HG03139 (cell line): ENCODE measurements at regions not wholly inside any gene's neighbourhood (a gene's known extent, or its start where the extent isn't known, plus 50 kb on each side); places are given as distances from the start of the nearest gene placed in this dataset.
"Not testable (repeated sequence)": the region's sequence is repeated elsewhere in the genome, so short reads cannot be mapped to it uniquely, and the experiment has no call there.

ENCODE experiments used
- ATAC-seq: cut with Tn5 transposase; IDR thresholded peaks from one replicate; pipeline ENCODE4 v1.9.1; 2021; ENCODE audit not compliant: unreplicated experiment

GRCh38 chr16:86224126-86224525 is 286.2 kb upstream of the FOXF1 start:
- no peak for ATAC-seq

DNA sequence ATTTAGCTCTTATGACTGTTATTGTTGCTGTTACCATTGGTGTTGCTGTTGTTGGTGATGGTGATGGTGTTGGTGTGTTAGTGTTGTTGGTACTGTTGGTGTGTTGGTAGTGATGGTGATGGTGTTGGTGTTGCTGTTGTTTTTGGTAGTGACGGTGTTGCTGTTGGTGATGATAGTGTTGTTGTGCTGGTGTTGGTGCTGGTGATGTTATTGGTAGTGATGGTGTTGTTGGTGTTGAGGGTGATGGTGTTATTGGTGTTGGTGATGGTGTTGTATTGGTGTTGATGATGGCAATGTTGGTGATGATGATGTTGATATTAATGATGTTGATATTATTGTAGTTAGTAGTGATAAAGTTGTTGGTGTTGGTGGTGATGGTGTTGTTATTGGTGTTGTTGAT is 285.7 kb upstream of the FOXF1 start:
- ATAC-seq: no peak

- no peak for ATAC-seq
These were observed 284.4 kb upstream of the FOXF1 start for GRCh38 chr16:86225905-86226371.

- no peak for ATAC-seq
These were observed 283.3 kb upstream of the FOXF1 start for GRCh38 chr16:86227041-86227440.

GRCh38 chr16:86227801-86228200 is 282.5 kb upstream of the FOXF1 start:
- ATAC-seq: no peak

GRCh38 chr16:86228713-86229112 is 281.6 kb upstream of the FOXF1 start:
- ATAC-seq: no peak

DNA sequence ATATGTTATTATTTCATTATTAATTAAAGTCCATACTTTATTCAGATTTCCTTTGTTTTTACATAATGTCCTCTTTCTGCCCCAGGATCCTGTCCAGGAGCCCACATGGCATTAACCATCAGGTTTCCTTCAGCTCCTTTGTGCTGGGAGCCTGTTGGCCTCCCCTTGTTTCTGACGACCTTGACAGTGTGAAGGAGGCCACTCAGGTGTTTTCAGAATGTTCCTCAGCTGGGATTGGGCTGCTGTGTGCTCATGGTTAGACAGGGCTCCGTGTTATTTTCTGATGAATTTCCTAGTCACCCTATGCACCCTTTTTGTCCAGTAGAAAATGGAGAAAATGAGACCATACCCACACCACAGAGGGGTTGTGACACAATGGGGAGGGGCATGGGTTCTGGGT is 281.0 kb upstream of the FOXF1 start:
- no peak for ATAC-seq

DNA sequence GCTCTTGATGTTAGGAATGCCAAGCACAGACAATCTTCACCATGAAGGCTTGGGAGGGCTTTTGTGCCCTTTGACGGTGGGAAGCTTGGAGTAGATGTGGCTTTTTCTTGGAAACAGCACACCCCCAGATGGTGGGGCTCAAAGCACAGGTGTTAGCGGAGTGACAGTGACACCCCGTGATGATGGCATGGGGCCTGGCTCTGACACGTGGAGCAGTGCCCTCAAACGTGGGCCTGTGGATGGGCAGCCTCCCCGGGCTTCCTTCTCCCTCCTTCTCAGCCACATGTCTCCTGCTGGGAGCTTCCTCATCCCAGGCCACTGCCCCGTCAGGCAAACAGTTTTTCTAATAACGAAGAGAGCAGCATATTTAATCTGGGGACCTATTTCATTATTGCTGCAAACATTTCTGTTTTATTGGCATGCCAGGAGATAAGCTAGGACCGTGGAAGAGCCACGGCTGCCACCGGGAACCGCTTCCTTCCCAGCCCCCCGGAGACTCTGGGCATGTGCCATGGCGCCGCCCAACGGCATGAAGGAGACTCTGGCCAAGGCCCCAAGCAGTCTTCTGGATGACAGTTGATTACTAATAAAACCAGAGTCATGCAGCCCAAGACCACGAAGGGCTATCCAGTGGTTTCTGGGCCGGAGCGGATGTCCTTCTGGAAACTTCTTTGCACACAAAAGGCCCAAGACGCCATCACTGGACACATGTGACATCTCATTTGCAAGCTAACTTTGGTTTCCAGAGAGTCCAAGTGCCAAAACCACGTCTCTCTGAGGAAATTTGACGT is 280.3 kb upstream of the FOXF1 start:
- no peak for ATAC-seq

DNA sequence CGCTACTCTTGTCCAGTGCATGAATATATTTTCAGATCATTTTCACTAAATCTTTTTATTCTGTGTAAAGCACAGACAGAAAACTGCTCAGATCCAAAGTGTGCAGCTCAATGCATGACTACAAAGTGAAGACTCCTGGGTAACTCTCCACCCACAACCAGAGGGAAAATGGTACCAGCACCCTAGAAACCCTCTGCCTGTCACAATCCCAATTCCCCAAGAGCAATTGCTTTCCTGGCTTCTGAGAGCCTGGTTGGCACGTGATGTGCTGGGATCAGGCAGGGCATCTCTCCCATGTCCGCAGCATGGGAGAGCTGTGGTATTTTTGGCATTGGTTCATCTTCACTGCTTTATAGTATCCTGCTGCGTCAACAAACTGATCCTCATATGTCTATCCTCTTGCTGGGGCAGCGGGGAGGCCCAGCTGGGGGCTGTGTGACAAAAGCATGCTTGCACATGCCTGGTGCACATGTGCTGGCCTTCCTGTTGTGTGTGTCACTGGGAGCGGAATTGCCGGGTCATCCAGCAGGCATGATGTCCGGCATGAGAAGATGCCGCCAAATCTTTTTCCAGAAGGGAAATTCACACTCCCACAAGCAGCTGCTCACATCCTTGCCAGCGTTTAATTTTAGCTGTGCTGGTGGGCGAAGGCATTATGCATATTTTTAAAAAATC is 278.9 kb upstream of the FOXF1 start:
- no peak for ATAC-seq

- no peak for ATAC-seq
These were observed 278.4 kb upstream of the FOXF1 start for GRCh38 chr16:86231996-86232350.

GRCh38 chr16:86232496-86232895 is 277.8 kb upstream of the FOXF1 start:
- no peak for ATAC-seq

DNA sequence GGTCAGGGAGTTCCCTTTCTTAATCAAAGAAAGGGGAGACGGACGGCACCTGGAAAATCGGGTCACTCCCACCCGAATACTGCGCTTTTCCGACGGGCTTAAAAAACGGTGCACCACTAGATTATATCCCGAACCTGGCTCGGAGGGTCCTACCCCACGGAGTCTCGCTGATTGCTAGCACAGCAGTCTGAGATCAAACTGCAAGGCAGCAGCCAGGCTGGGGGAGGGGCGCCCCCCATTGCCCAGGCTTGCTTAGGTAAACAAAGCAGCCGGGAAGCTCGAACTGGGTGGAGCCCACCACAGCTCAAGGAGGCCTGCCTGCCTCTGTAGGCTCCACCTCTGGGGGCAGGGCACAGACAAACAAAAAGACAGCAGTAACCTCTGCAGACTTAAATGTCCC is 276.8 kb upstream of the FOXF1 start:
- ATAC-seq: not testable (repeated sequence)

DNA sequence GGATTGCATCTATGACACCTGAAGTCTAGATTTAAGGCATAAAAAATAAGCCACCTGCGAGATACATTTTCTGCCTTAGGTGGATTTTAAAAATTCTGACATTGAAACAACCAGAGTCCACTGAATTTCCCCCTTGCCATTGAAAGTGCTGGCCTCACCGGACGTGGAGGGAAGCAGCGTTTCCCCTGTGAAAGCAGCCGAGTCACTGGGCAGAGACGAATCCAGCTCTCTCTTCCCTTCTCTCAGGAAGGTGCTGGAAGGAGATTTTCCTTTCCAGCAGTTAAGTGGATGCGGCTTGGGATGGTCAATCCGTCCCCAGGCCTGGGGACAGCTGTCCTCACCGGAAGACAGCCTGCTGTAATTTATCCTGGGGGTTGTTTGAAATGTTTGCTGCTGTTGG is 270.9 kb upstream of the FOXF1 start:
- ATAC-seq: no peak

- no peak for ATAC-seq
These were observed 269.5 kb upstream of the FOXF1 start for GRCh38 chr16:86240716-86241363.

- no peak for ATAC-seq
These were observed 268.6 kb upstream of the FOXF1 start for GRCh38 chr16:86241681-86242080.

DNA sequence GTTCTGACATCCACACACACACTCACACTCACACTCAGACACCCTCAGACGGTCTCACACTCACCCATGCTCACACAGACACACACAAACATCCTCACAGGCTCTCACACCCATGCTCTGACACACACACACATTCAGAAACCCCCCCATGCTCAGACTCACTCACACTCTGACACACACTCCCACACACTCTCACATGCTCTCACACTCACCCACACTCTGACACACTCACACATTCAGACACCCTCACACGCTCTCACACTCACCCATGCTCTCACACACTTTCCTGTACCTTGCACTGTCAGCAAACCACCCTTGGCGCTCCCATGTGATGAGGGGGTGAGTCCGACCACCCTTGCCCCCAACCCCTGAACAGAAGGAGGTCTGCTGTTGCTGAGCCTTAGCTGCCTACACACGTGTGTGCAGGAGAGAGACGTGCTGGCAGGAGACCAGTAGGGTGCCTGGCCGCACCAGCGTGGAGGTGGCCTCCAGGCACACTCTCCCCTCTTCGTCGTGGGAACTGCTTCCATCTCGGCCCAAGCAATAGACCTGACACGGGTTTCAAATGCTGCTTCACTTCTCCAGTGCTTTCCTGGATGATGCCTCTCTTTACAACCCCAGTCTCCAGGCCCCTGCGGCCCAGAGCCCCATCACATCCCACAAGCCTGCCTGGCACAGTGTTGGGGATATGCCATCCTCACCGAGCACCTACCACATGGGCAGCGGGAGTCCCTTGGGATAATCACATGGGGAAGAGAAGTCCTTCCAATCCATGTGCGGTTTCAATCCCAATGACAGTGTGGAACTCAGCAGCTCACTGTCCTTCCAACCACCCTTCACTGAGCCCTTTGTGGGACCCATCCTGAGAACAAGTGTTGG is 267.8 kb upstream of the FOXF1 start:
- ATAC-seq: no peak

- ATAC-seq: no peak
These were observed 267.2 kb upstream of the FOXF1 start for GRCh38 chr16:86243123-86243473.

DNA sequence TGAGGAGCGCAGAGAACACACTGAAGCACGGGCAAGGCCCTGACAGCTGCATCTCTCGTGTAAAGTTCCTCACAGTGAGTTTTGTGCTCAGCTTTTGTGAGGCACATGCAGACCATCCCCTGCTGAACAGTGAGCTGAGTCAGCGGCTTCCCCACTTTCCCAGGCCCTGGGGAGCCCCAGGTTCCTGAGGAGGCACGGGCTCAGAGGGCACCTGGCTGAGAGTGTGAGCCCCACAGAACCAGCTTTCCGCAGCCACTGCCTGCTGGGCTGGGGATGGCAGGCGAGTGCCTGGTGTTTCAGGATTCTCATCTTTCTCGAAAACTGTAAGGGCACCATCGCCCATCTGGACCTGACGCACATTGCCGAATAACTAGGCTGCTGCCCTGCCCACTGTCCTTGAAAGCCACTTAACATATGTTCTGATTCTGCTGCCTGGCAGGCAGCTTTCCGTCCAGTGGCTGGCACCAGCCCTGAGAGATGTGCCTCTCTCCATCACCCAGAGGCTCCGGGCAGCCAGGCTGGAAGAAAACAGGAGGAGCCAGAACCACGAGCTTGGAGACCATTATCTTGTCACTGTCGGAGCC is 266.7 kb upstream of the FOXF1 start:
- ATAC-seq: no peak

GRCh38 chr16:86244158-86244557 is 266.2 kb upstream of the FOXF1 start:
- no peak for ATAC-seq

DNA sequence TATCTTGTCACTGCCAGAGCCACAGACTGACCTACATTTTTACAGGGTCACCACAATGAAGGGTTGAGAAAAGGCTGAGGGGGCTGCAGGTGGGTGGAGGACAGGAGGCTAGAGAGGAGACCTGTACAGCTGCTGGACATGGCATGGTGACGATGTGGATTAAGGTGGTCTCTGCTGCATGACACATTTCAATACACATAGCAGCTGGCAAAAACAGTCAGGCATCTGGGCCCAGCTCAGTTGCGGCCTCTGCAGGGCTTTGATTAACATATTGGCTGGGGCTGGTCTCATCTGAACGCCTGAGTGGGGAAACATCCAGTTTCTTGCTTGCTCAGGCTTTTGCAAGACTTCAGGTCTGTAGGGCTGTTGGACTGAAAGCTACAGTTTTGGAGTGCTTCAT is 265.4 kb upstream of the FOXF1 start:
- no peak for ATAC-seq

- no peak for ATAC-seq
These were observed 265.0 kb upstream of the FOXF1 start for GRCh38 chr16:86245351-86245750.
